Prostate gland (tissue), 2 donors: ENCODE measurements at regions not wholly inside any gene's neighbourhood (a gene's known extent, or its start where the extent isn't known, plus 50 kb on each side); places are given as distances from the start of the nearest gene placed in this dataset.

Experiments
- CTCF ChIP-seq, 4 experiments: fragments of 200-600 bp in 2 of 4; fragments of 450-650 bp in 2 of 4; sonication (generic) in 2 of 4; IDR thresholded peaks; 1 replicate in 3 of 4; 2 replicates in 1 of 4; pipeline ENCODE4 v1.5.1; 2016 to 2019; ENCODE audit warnings: antibody characterized with exemption in 4 of 4, mild to moderate bottlenecking in 2 of 4, moderate library complexity in 2 of 4
- POLR2A ChIP-seq: fragments of 450-650 bp; IDR thresholded peaks from one replicate; pipeline ENCODE4 v1.6.1; 2016; ENCODE audit warnings: antibody characterized with exemption, mild to moderate bottlenecking
- POLR2AphosphoS5 ChIP-seq: sonication (generic); formaldehyde crosslinking; IDR thresholded peaks from one replicate; pipeline ENCODE4 v1.6.1; 2017; ENCODE audit warnings: antibody characterized with exemption

DNA sequence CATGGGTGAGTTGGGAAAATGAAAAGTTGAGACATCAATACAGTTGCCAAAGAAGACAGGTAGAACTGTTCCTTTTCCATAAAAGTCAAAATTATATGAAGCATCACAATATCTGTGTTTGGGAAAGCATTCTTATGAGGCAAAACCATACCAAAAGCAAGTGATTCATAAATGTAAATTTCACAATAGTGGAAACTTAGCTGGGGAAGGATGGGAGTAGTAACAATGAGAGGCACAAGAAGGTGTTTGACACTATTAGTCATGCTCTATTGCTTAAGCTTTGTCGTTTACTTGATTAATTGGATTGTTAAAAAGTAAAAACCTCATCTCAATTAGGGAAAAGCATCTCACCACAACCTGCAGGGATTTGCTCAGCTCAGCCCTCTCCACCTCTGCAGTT lies 240.2 kb downstream of the C7orf25 start:
- TF ChIP-seq CTCF (IDR thresholded peaks at IDR 0.05) (no peak), POLR2A (no peak), POLR2AphosphoS5 (no peak)
